ENCODE measurements at regions not wholly inside any gene's neighbourhood (a gene's known extent, or its start where the extent isn't known, plus 50 kb on each side); places are given as distances from the start of the nearest gene placed in this dataset.
"Not testable (repeated sequence)": the region's sequence is repeated elsewhere in the genome, so short reads cannot be mapped to it uniquely, and the experiment has no call there.

- H3K36me3 Mint-ChIP-seq (ENCODE audit: insufficient read depth, unreplicated experiment): no peaks in the 10 kb centered on the region
- no peaks in the 10 kb centered on the region for H3K9me3 Mint-ChIP-seq (ENCODE audit: low read depth, unreplicated experiment)
- peaks cover 97% of the 10 kb centered on the region for H3K27me3 Mint-ChIP-seq (ENCODE audit: unreplicated experiment)
- CTCF ChIA-PET: interaction anchor here (0.6 to 1.8 kb wide), 5 partner anchors 9 to 156 kb away, joined by 3 to 8 read pairs (median 3); no protein-coding TSS in a partner anchor
- no peak overlapping the region for H3K4me3 Mint-ChIP-seq (ENCODE audit: low read depth, unreplicated experiment)
- intact Hi-C loops (cut with micrococcal nuclease; ENCODE audit: unreplicated experiment): no loop called here
- DNase-seq: no peak
- no peaks in the 10 kb centered on the region for H3K4me1 Mint-ChIP-seq (ENCODE audit: low read depth, unreplicated experiment)
- no TSS peak for BruUV-seq (replicated peaks)
- no peak overlapping the region for H3K27ac Mint-ChIP-seq (ENCODE audit: unreplicated experiment)
- no peak for TF ChIP-seq CTCF (IDR thresholded peaks at IDR 0.05; ENCODE audit: unreplicated experiment)
Measured at GRCh38 chr20:40953856-40954255, 74.8 kb upstream of the TOP1 start.

- no peak overlapping the region for H3K4me3 Mint-ChIP-seq (ENCODE audit: low read depth, unreplicated experiment)
- intact Hi-C loops (cut with micrococcal nuclease; ENCODE audit: unreplicated experiment): no loop called here
- H3K27me3 Mint-ChIP-seq (ENCODE audit: unreplicated experiment): peaks cover 97% of the 10 kb centered on the region
- BruUV-seq (replicated peaks): no TSS peak
- CTCF ChIA-PET: no interaction called here
- H3K36me3 Mint-ChIP-seq (ENCODE audit: insufficient read depth, unreplicated experiment): no peaks in the 10 kb centered on the region
- no peak overlapping the region for H3K27ac Mint-ChIP-seq (ENCODE audit: unreplicated experiment)
- no peaks in the 10 kb centered on the region for H3K4me1 Mint-ChIP-seq (ENCODE audit: low read depth, unreplicated experiment)
- H3K9me3 Mint-ChIP-seq (ENCODE audit: low read depth, unreplicated experiment): no peaks in the 10 kb centered on the region
- no peak for DNase-seq
- TF ChIP-seq CTCF (IDR thresholded peaks at IDR 0.05; ENCODE audit: unreplicated experiment): no peak
Measured at GRCh38 chr20:40954521-40955165, 74.0 kb upstream of the TOP1 start.

- Mint-ChIP-seq H3K9me3 (ENCODE audit: low read depth, unreplicated experiment) (no peaks in the 10 kb centered on the region), H3K36me3 (ENCODE audit: insufficient read depth, unreplicated experiment) (no peaks in the 10 kb centered on the region), H3K4me3 (ENCODE audit: low read depth, unreplicated experiment) (no peak overlapping the region), H3K27me3 (ENCODE audit: unreplicated experiment) (peaks cover 97% of the 10 kb centered on the region), H3K4me1 (ENCODE audit: low read depth, unreplicated experiment) (no peaks in the 10 kb centered on the region), H3K27ac (ENCODE audit: unreplicated experiment) (no peak overlapping the region)
- DNase-seq: no peak
- BruUV-seq (replicated peaks): no TSS peak
- intact Hi-C loops (cut with micrococcal nuclease; ENCODE audit: unreplicated experiment): no loop called here
- no peak for TF ChIP-seq CTCF (IDR thresholded peaks at IDR 0.05; ENCODE audit: unreplicated experiment)
- CTCF ChIA-PET: no interaction called here
Measured at GRCh38 chr20:40955326-40955725, 73.3 kb upstream of the TOP1 start.

GRCh38 chr20:40955826-40956225 lies 72.8 kb upstream of the TOP1 start:
- H3K4me3 Mint-ChIP-seq (ENCODE audit: low read depth, unreplicated experiment); H3K27ac Mint-ChIP-seq (ENCODE audit: unreplicated experiment); BruUV-seq (replicated peaks); DNase-seq; H3K4me1 Mint-ChIP-seq (ENCODE audit: low read depth, unreplicated experiment); CTCF ChIA-PET; H3K36me3 Mint-ChIP-seq (ENCODE audit: insufficient read depth, unreplicated experiment); intact Hi-C loops (cut with micrococcal nuclease; ENCODE audit: unreplicated experiment); H3K9me3 Mint-ChIP-seq (ENCODE audit: low read depth, unreplicated experiment): not testable (repeated sequence)
- H3K27me3 Mint-ChIP-seq (ENCODE audit: unreplicated experiment): peaks cover 96% of the 10 kb centered on the region

- Mint-ChIP-seq H3K4me3 (ENCODE audit: low read depth, unreplicated experiment) (no peak overlapping the region), H3K27me3 (ENCODE audit: unreplicated experiment) (peaks cover 96% of the 10 kb centered on the region), H3K9me3 (ENCODE audit: low read depth, unreplicated experiment) (no peaks in the 10 kb centered on the region), H3K27ac (ENCODE audit: unreplicated experiment) (no peak overlapping the region), H3K36me3 (ENCODE audit: insufficient read depth, unreplicated experiment) (no peaks in the 10 kb centered on the region), H3K4me1 (ENCODE audit: low read depth, unreplicated experiment) (no peaks in the 10 kb centered on the region)
- DNase-seq: no peak
- intact Hi-C loops (cut with micrococcal nuclease; ENCODE audit: unreplicated experiment): no loop called here
- no peak for TF ChIP-seq CTCF (IDR thresholded peaks at IDR 0.05; ENCODE audit: unreplicated experiment)
- CTCF ChIA-PET: no interaction called here
- no TSS peak for BruUV-seq (replicated peaks)
Measured at GRCh38 chr20:40956542-40957264, 71.9 kb upstream of the TOP1 start.

Measured in Calu3 (cell line).